Suprapubic skin (tissue), 4 donors: ENCODE measurements at regions not wholly inside any gene's neighbourhood (a gene's known extent, or its start where the extent isn't known, plus 50 kb on each side); places are given as distances from the start of the nearest gene placed in this dataset.
A peak's percentile ranks its signal among the peaks of the same experiment; 100 is the strongest.

Experiments
- DNase-seq, 2 donors: peaks; one replicate each; pipeline ENCODE4 v3.0.0-alpha.2; 2019; ENCODE audit warnings: low spot score in 2 of 2
- H3K27ac ChIP-seq: fragments of 200-600 bp; sonication (generic); one replicate; pipeline ENCODE4 v1.5.1; 2019
- H3K27me3 ChIP-seq: fragments of 200-600 bp; sonication (generic); one replicate; pipeline ENCODE4 v1.5.1; 2019
- H3K36me3 ChIP-seq: fragments of 200-600 bp; sonication (generic); one replicate; pipeline ENCODE4 v1.5.1; 2019
- H3K4me1 ChIP-seq: fragments of 200-600 bp; sonication (generic); one replicate; pipeline ENCODE4 v1.5.1; 2019
- H3K4me3 ChIP-seq: fragments of 200-600 bp; sonication (generic); one replicate; pipeline ENCODE4 v1.5.1; 2019; ENCODE audit warnings: mild to moderate bottlenecking
- H3K9me3 ChIP-seq: fragments of 200-600 bp; sonication (generic); one replicate; pipeline ENCODE4 v1.5.1; 2019
- EP300 ChIP-seq: sonication (generic); formaldehyde crosslinking; IDR thresholded peaks from one replicate; pipeline ENCODE4 v1.6.1; 2017; ENCODE audit warnings: antibody characterized with exemption
- POLR2A ChIP-seq, 2 donors: fragments of 450-650 bp; IDR thresholded peaks; one replicate each; pipeline ENCODE4 v1.6.1; 2017; ENCODE audit warnings: antibody characterized with exemption in 2 of 2, mild to moderate bottlenecking in 2 of 2, moderate library complexity in 2 of 2
- POLR2AphosphoS5 ChIP-seq, 3 donors: sonication (generic); formaldehyde crosslinking; IDR thresholded peaks; one replicate each; pipeline ENCODE4 v1.6.1; 2017; ENCODE audit warnings: antibody characterized with exemption in 3 of 3
- WGBS: methylation state at CpG from one replicate; pipeline ENCODE4 v1.1.5; 2018; 5-methylcytosine and 5-hydroxymethylcytosine counted together
- TF ChIP-seq, protein P1 (sequence below), 2 donors: fragments of 200-600 bp in 1 of 2; fragments of 450-650 bp in 1 of 2; sonication (generic) in 1 of 2; IDR thresholded peaks; one replicate each; pipeline ENCODE4 v1.5.1; 2016 to 2019; ENCODE audit warnings: antibody characterized with exemption in 2 of 2, mild to moderate bottlenecking in 1 of 2, moderate library complexity in 1 of 2

DNA sequence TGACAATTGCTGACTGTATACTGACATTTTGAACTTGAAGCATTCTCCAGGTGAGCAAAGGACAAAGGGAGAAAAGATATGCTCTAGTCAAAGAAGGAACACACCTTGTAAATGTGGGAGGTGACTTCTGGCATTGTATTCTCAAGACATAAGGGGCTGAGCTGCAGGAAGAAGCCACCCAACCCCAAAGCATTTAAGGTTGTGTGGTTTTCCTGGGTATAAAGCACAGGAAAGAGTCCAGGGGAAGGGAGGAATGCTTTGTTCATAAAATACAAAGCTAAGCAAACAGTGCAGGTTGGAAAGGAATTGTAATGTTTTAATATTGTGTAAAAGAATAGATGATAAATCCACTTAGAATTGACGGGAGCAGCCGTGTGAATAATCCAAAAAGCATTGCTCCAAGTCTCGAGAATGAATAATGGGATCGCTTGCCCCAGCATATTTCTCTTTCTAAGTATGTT lies 102.4 kb upstream of the LRIG1 start:
- H3K4me1 ChIP-seq = peaks cover 14% of the 10 kb centered on the region
- no peaks in the 10 kb centered on the region for H3K36me3 ChIP-seq
- no peak for DNase-seq
- no peaks in the 10 kb centered on the region for H3K27me3 ChIP-seq
- H3K27ac ChIP-seq = peak overlapping the region; percentile 35
- no peak for TF ChIP-seq POLR2AphosphoS5 (IDR thresholded peaks at IDR 0.05)
- no peak for TF ChIP-seq POLR2A (IDR thresholded peaks at IDR 0.05)
- TF ChIP-seq, protein P1, sequence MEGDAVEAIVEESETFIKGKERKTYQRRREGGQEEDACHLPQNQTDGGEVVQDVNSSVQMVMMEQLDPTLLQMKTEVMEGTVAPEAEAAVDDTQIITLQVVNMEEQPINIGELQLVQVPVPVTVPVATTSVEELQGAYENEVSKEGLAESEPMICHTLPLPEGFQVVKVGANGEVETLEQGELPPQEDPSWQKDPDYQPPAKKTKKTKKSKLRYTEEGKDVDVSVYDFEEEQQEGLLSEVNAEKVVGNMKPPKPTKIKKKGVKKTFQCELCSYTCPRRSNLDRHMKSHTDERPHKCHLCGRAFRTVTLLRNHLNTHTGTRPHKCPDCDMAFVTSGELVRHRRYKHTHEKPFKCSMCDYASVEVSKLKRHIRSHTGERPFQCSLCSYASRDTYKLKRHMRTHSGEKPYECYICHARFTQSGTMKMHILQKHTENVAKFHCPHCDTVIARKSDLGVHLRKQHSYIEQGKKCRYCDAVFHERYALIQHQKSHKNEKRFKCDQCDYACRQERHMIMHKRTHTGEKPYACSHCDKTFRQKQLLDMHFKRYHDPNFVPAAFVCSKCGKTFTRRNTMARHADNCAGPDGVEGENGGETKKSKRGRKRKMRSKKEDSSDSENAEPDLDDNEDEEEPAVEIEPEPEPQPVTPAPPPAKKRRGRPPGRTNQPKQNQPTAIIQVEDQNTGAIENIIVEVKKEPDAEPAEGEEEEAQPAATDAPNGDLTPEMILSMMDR (IDR thresholded peaks at IDR 0.05) = no peak
- no peak for TF ChIP-seq EP300
- no peak overlapping the region for H3K4me3 ChIP-seq
- WGBS = 54% methylated on average over 4 of the region's 4 CpGs
- H3K9me3 ChIP-seq = no peaks in the 10 kb centered on the region

DNA sequence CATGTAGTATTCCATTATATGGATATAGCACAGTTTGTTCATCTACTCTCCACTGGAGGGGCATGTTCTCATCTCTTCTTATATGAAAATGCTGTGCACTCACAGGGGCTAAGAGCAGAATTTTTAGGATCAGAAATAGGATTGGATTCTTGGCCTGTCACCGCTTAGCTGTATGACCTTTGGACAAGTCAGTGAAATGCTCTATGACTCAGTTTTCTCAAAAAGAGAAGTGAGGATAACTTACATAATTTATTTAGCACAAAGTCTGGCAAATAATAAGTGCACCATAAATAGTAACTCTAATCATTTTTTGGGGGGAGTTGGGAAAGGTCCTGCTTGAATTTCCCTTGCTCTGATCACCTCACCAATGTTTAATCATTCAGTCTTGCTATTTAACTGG lies 103.7 kb upstream of the LRIG1 start:
- no peak overlapping the region for H3K4me3 ChIP-seq
- H3K9me3 ChIP-seq = no peaks in the 10 kb centered on the region
- no peaks in the 10 kb centered on the region for H3K36me3 ChIP-seq
- H3K27ac ChIP-seq = no peak overlapping the region
- 71% methylated on average over 1 of the region's 1 CpG for WGBS
- DNase-seq = no peak
- H3K4me1 ChIP-seq = peaks cover 11% of the 10 kb centered on the region
- TF ChIP-seq, protein P1 (IDR thresholded peaks at IDR 0.05) = no peak
- TF ChIP-seq POLR2A (IDR thresholded peaks at IDR 0.05) (no peak), POLR2AphosphoS5 (IDR thresholded peaks at IDR 0.05) (no peak), EP300 (no peak)
- H3K27me3 ChIP-seq = no peaks in the 10 kb centered on the region

DNA sequence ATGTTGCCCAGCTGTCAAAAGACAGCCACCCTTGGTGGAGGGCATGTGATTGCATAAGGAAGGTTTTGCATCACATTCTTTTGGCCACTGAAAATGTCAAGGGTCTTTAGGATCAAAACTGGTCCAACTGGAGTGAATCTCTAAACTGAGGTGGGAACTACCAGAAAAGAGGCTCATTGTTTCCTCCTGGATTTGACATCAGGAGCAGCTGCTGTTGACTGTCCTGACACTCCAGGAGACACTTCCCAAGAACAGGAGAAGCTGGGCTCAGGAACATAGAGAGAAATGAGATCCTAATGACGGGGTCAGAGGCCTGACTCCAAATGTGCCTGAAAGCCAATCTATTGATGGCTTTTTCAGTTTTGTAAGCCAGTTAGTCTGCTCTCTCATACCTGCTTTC lies 105.3 kb upstream of the LRIG1 start:
- TF ChIP-seq EP300 = no peak
- no peak for TF ChIP-seq POLR2A (IDR thresholded peaks at IDR 0.05)
- TF ChIP-seq, protein P1 (IDR thresholded peaks at IDR 0.05) = no peak
- no peak for TF ChIP-seq POLR2AphosphoS5 (IDR thresholded peaks at IDR 0.05)
- DNase-seq = no peak
- WGBS = 92% methylated on average over 1 of the region's 1 CpG
- H3K27me3 ChIP-seq = no peaks in the 10 kb centered on the region
- no peak overlapping the region for H3K27ac ChIP-seq
- no peak overlapping the region for H3K4me3 ChIP-seq
- no peaks in the 10 kb centered on the region for H3K36me3 ChIP-seq
- H3K4me1 ChIP-seq = peaks cover 11% of the 10 kb centered on the region
- H3K9me3 ChIP-seq = no peaks in the 10 kb centered on the region

GRCh38 chr3:66606868-66607267 lies 106.0 kb upstream of the LRIG1 start:
- Histone ChIP-seq H3K27me3 (no peaks in the 10 kb centered on the region), H3K4me1 (peaks cover 11% of the 10 kb centered on the region), H3K36me3 (no peaks in the 10 kb centered on the region), H3K4me3 (no peak overlapping the region), H3K27ac (no peak overlapping the region), H3K9me3 (no peaks in the 10 kb centered on the region)
- 93% methylated on average over 1 of the region's 1 CpG for WGBS
- DNase-seq = no peak
- TF ChIP-seq POLR2AphosphoS5 (IDR thresholded peaks at IDR 0.05) (no peak), EP300 (no peak), POLR2A (IDR thresholded peaks at IDR 0.05) (no peak)
- TF ChIP-seq, protein P1 (IDR thresholded peaks at IDR 0.05) = no peak

DNA sequence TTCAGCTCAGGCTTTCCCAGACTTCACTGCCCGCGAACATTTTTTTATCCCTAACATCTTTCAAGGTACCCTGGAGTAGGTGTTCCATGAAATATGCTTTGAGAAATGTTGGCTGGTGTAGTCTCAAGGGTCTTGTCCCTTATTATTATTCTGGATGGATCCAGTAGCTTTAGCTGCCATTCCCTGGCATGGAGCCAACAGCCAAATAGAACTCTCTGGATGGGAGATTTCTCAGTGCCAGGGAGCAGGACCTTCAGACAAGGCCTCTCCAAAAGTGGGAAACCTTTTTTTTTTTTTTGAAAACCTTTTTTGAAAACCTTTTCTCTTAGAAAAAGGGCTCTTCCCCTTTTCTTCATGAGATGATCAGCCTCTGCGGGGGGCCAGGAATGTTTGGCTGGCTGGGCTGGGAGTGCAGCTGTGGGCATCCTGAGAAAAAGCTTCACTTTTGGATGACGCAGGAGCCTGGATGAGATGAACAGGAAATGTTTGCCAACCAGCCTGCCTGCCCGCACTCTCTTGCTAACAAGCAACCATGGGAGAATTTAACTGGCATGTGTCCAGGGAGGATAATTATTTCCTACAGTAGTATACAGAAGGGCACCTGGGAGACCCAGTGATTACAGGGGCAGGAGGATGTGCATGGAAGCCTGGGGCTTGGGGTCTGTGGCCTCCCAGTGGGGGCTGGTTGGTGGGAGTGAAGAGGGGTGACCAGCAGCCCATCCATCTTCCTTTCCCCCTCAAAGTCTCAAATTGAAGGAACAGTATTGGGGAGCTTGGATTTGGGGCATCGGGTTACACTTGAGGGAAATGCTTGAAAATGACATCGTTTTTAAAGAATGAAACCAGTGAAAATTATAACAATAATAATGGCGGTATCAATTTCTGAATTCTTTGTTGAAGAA lies 109.1 kb upstream of the LRIG1 start:
- Histone ChIP-seq H3K4me3 (no peak overlapping the region), H3K27ac (no peak overlapping the region), H3K36me3 (no peaks in the 10 kb centered on the region), H3K27me3 (no peaks in the 10 kb centered on the region), H3K9me3 (no peaks in the 10 kb centered on the region), H3K4me1 (peaks cover 2% of the 10 kb centered on the region)
- 83% methylated on average over 8 of the region's 8 CpGs for WGBS
- no peak for TF ChIP-seq POLR2AphosphoS5 (IDR thresholded peaks at IDR 0.05)
- no peak for TF ChIP-seq EP300
- TF ChIP-seq POLR2A (IDR thresholded peaks at IDR 0.05) = no peak
- TF ChIP-seq, protein P1 (IDR thresholded peaks at IDR 0.05) = no peak
- DNase-seq = no peak
